GM23338 (cell line): ENCODE measurements at regions not wholly inside any gene's neighbourhood (a gene's known extent, or its start where the extent isn't known, plus 50 kb on each side); places are given as distances from the start of the nearest gene placed in this dataset.

Experiments
- ATAC-seq: fragments of 200-7000 bp; cut with Tn5 transposase; 3 replicates; pipeline ENCODE4 v1.9.1; 2020
- DNase-seq: peaks from one replicate; pipeline ENCODE4 v3.0.0-alpha.2; 2015; ENCODE audit warnings: low spot score
- H2AFZ ChIP-seq: fragments of 200-600 bp; sonication (generic); 2 replicates; pipeline ENCODE4 v1.8.0; 2016; ENCODE audit warnings: antibody characterized with exemption, mild to moderate bottlenecking, moderate library complexity
- H3F3A ChIP-seq: fragments of 200-600 bp; sonication (generic); replicated peaks from 2 replicates; pipeline ENCODE4 v1.8.0; 2017; ENCODE audit warnings: antibody characterized with exemption, mixed run types, low read depth
- H3K27ac ChIP-seq: fragments of 200-600 bp; sonication (generic); 2 replicates; pipeline ENCODE4 v1.6.1; 2016; ENCODE audit warnings: low read depth
- H3K27me3 ChIP-seq: fragments of 200-600 bp; sonication (generic); 2 replicates; pipeline ENCODE4 v1.8.0; 2016; ENCODE audit warnings: mild to moderate bottlenecking, mixed run types, moderate library complexity; ENCODE audit not compliant: insufficient read depth
- H3K36me3 ChIP-seq: fragments of 200-600 bp; sonication (generic); 2 replicates; pipeline ENCODE4 v1.8.0; 2016; ENCODE audit warnings: mild to moderate bottlenecking; ENCODE audit not compliant: insufficient read depth
- H3K4me1 ChIP-seq: fragments of 200-600 bp; sonication (generic); 2 replicates; pipeline ENCODE4 v1.8.0; 2016; ENCODE audit warnings: mild to moderate bottlenecking, moderate library complexity; ENCODE audit not compliant: insufficient read depth
- H3K4me2 ChIP-seq: fragments of 200-600 bp; sonication (generic); 2 replicates; pipeline ENCODE4 v1.7.1; 2017; ENCODE audit warnings: mixed run types
- H3K4me3 ChIP-seq: fragments of 200-600 bp; sonication (generic); 2 replicates; pipeline ENCODE4 v1.6.1; 2016; ENCODE audit warnings: mixed run types
- H3K79me2 ChIP-seq: fragments of 200-600 bp; sonication (generic); replicated peaks from 2 replicates; pipeline ENCODE4 v1.8.0; 2017; ENCODE audit warnings: mild to moderate bottlenecking; ENCODE audit not compliant: insufficient read depth
- H3K9me2 ChIP-seq: fragments of 200-600 bp; sonication (generic); 2 replicates; pipeline ENCODE4 v1.8.0; 2017; ENCODE audit not compliant: insufficient read depth
- H4K20me1 ChIP-seq: fragments of 200-600 bp; sonication (generic); replicated peaks from 2 replicates; pipeline ENCODE4 v1.8.0; 2017; ENCODE audit warnings: mild to moderate bottlenecking; ENCODE audit not compliant: insufficient read depth
- H3K27ac Mint-ChIP-seq: 2 replicates; pipeline ENCODE4 v1.8.0; 2020; ENCODE audit warnings: inconsistent platforms, mild to moderate bottlenecking, moderate library complexity, mixed read lengths
- H3K27me3 Mint-ChIP-seq: 3 replicates; pipeline ENCODE4 v1.8.0; 2022; ENCODE audit warnings: low read depth, mild to moderate bottlenecking, moderate library complexity, mixed read lengths, inconsistent platforms; ENCODE audit not compliant: insufficient read depth, poor library complexity
- H3K36me3 Mint-ChIP-seq: 3 replicates; pipeline ENCODE4 v1.8.0; 2021; ENCODE audit warnings: low read depth, mild to moderate bottlenecking, inconsistent platforms, moderate library complexity, mixed read lengths
- H3K4me1 Mint-ChIP-seq: 3 replicates; pipeline ENCODE4 v1.8.0; 2020; ENCODE audit warnings: mild to moderate bottlenecking, inconsistent platforms, mixed read lengths
- H3K4me3 Mint-ChIP-seq: 3 replicates; pipeline ENCODE4 v1.8.0; 2021; ENCODE audit warnings: moderate library complexity, mild to moderate bottlenecking, inconsistent platforms, mixed read lengths
- H3K9me3 Mint-ChIP-seq: 3 replicates; pipeline ENCODE4 v1.8.0; 2020; ENCODE audit warnings: moderate library complexity, mild to moderate bottlenecking, inconsistent platforms, mixed read lengths
- CREB1 ChIP-seq: fragments of 250-450 bp; sonication (Bioruptor Pico); IDR thresholded peaks from 2 replicates; pipeline ENCODE4 v1.5.0; 2020; ENCODE audit warnings: low read depth, mild to moderate bottlenecking, moderate library complexity
- EZH2 ChIP-seq: fragments of 200-600 bp; sonication (generic); IDR thresholded peaks from one replicate; pipeline ENCODE4 v1.8.0; 2017; ENCODE audit warnings: antibody characterized with exemption, mild to moderate bottlenecking, low read depth; ENCODE audit not compliant: unreplicated experiment
- EZH2phosphoT487 ChIP-seq: fragments of 200-600 bp; sonication (generic); IDR thresholded peaks from one replicate; pipeline ENCODE4 v1.8.1; 2018; ENCODE audit warnings: antibody characterized with exemption; ENCODE audit not compliant: unreplicated experiment
- ZNF331 ChIP-seq: fragments of 250-450 bp; sonication (Bioruptor Pico); IDR thresholded peaks from 2 replicates; pipeline ENCODE4 v1.5.0; 2020; ENCODE audit warnings: low read depth, mild to moderate bottlenecking, moderate library complexity
- ZNF462 ChIP-seq: fragments of 250-450 bp; sonication (Bioruptor Pico); IDR thresholded peaks from 2 replicates; pipeline ENCODE4 v1.5.0; 2020; ENCODE audit warnings: mild to moderate bottlenecking, moderate library complexity

- no peak for TF ChIP-seq ZNF462 (CRISPR knock-in tag)
Measured at GRCh38 chr3:28036599-28037575, 204.5 kb upstream of the CMC1 start (continued).

DNA sequence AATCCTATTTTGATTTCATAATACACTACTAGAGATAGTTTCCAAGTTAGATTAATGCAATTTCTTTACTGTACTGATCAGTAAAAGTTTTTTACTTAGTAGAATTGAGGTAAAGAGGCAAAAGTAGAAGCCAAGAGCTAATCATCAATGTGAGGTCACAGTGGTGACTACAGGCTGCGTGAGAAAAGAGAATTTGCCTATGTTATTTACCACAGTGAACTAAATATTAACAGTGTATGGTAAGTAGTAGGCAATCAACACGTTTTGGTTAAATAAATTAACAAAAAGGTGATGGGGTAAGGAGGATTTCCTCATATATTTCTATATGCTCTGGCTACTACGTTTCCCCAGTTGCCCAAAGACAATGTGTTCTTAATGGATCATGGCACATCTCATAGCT, 202.2 kb upstream of the CMC1 start:
- peaks cover 6% of the 10 kb centered on the region; the same call in 2 of the 3 replicates for H3K4me1 Mint-ChIP-seq
- peaks cover 4% of the 10 kb centered on the region; the same call in 1 of the 2 replicates for H3K9me2 ChIP-seq

More for the DNA sequence above, 202.2 kb upstream of the CMC1 start:
- Histone ChIP-seq H2AFZ (no peak overlapping the region), H3F3A (no peaks in the 10 kb centered on the region), H3K4me1 (peaks cover 4% of the 10 kb centered on the region; the same call in 1 of the 2 replicates), H3K4me2 (no peak overlapping the region), H3K4me3 (no peak overlapping the region), H4K20me1 (no peaks in the 10 kb centered on the region), H3K79me2 (peaks cover 10% of the 10 kb centered on the region; the same call in 1 of the 2 replicates), H3K27ac (no peak overlapping the region), H3K27me3 (no peaks in the 10 kb centered on the region), H3K36me3 (no peaks in the 10 kb centered on the region)
- Mint-ChIP-seq H3K27me3 (no peaks in the 10 kb centered on the region), H3K9me3 (peaks cover 2% of the 10 kb centered on the region; the same call in 2 of the 3 replicates), H3K36me3 (peaks cover 1% of the 10 kb centered on the region; the same call in 1 of the 3 replicates), H3K4me3 (no peak overlapping the region), H3K27ac (no peak overlapping the region)
- DNase-seq (no peak), ATAC-seq (no peak)
- TF ChIP-seq ZNF331 (CRISPR knock-in tag) (no peak), EZH2phosphoT487 (no peak), EZH2 (no peak), CREB1 (no peak)
